Caco-2 (cell line): ENCODE measurements at regions not wholly inside any gene's neighbourhood (a gene's known extent, or its start where the extent isn't known, plus 50 kb on each side); places are given as distances from the start of the nearest gene placed in this dataset.

Source experiments
- BruUV-seq: library from RNA; stranded (reverse); fragments of 400-500 nt; replicated peaks from 2 replicates; lab custom pipeline; 2021; lab: Mats Ljungman, UMichigan
- CTCF ChIA-PET: fragments of 300-600 bp; sonication (Branson Sonifier 250); formaldehyde crosslinking; loops from one replicate; lab custom pipeline; 2022; ENCODE audit warnings: antibody characterized with exemption; lab: Charles Lee
- POLR2A ChIA-PET: fragments of 300-600 bp; sonication (Branson Sonifier 250); formaldehyde crosslinking; loops from one replicate; lab custom pipeline; 2022; ENCODE audit warnings: antibody characterized with exemption; lab: Charles Lee
- DNase-seq, 2 experiments: peaks; one replicate each; pipeline versions ENCODE4 v3.0.0 to v3.0.0-alpha.2; 2020 to 2022
- H3K27me3 ChIP-seq: replicated peaks from 2 replicates; pipeline ENCODE4 v1.6.0; 2011; ENCODE audit warnings: low read length; ENCODE audit not compliant: control insufficient read depth, insufficient read depth
- H3K36me3 ChIP-seq: 2 replicates; pipeline ENCODE4 v1.5.1; 2011; ENCODE audit warnings: low read length; ENCODE audit not compliant: control insufficient read depth, insufficient read depth
- H3K4me1 ChIP-seq: fragments of 250-450 bp; sonication (Bioruptor Pico); 2 replicates; pipeline ENCODE4 v1.5.1; 2020; ENCODE audit warnings: mild to moderate bottlenecking
- H3K4me3 ChIP-seq: 2 replicates; pipeline ENCODE4 v1.5.1; 2011; ENCODE audit warnings: low read depth, mild to moderate bottlenecking, control low read depth, low read length
- H3K9me3 ChIP-seq: fragments of 250-450 bp; sonication (Bioruptor Pico); 2 replicates; pipeline ENCODE4 v1.5.1; 2020; ENCODE audit warnings: mild to moderate bottlenecking, moderate library complexity
- H3K27ac Mint-ChIP-seq: one replicate; pipeline ENCODE4 v1.8.0; 2022; ENCODE audit warnings: mixed read lengths; ENCODE audit not compliant: unreplicated experiment
- H3K27me3 Mint-ChIP-seq: one replicate; pipeline ENCODE4 v1.8.0; 2022; ENCODE audit warnings: mixed read lengths; ENCODE audit not compliant: insufficient read depth, unreplicated experiment
- H3K36me3 Mint-ChIP-seq: one replicate; pipeline ENCODE4 v1.8.0; 2022; ENCODE audit warnings: mild to moderate bottlenecking, mixed read lengths; ENCODE audit not compliant: insufficient read depth, unreplicated experiment
- H3K4me1 Mint-ChIP-seq: one replicate; pipeline ENCODE4 v1.8.0; 2022; ENCODE audit warnings: low read depth, mixed read lengths; ENCODE audit not compliant: unreplicated experiment
- H3K4me3 Mint-ChIP-seq: one replicate; pipeline ENCODE4 v1.8.0; 2022; ENCODE audit warnings: mild to moderate bottlenecking, moderate library complexity, mixed read lengths; ENCODE audit not compliant: unreplicated experiment
- H3K9me3 Mint-ChIP-seq: one replicate; pipeline ENCODE4 v1.8.0; 2022; ENCODE audit warnings: mixed read lengths; ENCODE audit not compliant: unreplicated experiment
- intact Hi-C: fragments of 100-400 bp; cut with micrococcal nuclease; formaldehyde crosslinking; loops from one replicate; pipeline ENCODE4 v1.10.0; 2022; ENCODE audit not compliant: unreplicated experiment
- TF ChIP-seq, protein P1 (sequence below), 2 experiments: fragments of 200-600 bp in 1 of 2; IDR thresholded peaks; 1 replicate in 1 of 2; 2 replicates in 1 of 2; pipeline versions ENCODE4 v1.5.1 to v1.8.0; 2011 to 2022; ENCODE audit warnings: antibody characterized with exemption in 1 of 2, control low read depth in 1 of 2, inconsistent platforms in 1 of 2, low read depth in 1 of 2, low read length in 1 of 2, mild to moderate bottlenecking in 1 of 2, moderate library complexity in 1 of 2; ENCODE audit not compliant: insufficient read depth in 1 of 2, severe bottlenecking in 1 of 2, unreplicated experiment in 1 of 2

DNA sequence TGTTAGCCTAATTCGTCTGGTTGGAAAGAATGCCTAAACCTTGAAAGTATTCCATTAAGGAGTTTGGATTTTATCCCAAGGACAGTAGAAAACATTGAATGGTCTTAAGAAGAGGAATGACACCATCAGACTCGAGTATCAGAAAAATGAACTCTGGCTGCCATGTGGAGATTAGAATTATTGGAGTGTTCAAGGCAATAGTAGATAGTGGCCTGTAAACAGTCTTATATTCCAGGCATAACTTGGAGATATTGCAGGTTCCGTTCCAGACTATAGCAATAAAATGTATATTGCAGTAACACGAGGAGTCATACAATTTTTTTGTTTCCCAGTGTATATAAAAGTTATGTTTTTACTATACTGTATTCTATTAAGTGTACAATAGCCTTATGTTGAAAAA lies 130.9 kb downstream of the GDAP2 start:
- no peak overlapping the region for H3K4me3 Mint-ChIP-seq
- intact Hi-C loops = no loop called here
- no peak for DNase-seq
- H3K9me3 Mint-ChIP-seq = no peaks in the 10 kb centered on the region
- no peaks in the 10 kb centered on the region for H3K4me1 ChIP-seq
- ChIA-PET POLR2A (no interaction called here), CTCF (no interaction called here)
- no peaks in the 10 kb centered on the region for H3K36me3 ChIP-seq
- no peaks in the 10 kb centered on the region for H3K9me3 ChIP-seq
- H3K27me3 Mint-ChIP-seq = no peaks in the 10 kb centered on the region
- H3K4me3 ChIP-seq = no peak overlapping the region
- BruUV-seq = no TSS peak
- no peaks in the 10 kb centered on the region for H3K36me3 Mint-ChIP-seq
- TF ChIP-seq, protein P1, sequence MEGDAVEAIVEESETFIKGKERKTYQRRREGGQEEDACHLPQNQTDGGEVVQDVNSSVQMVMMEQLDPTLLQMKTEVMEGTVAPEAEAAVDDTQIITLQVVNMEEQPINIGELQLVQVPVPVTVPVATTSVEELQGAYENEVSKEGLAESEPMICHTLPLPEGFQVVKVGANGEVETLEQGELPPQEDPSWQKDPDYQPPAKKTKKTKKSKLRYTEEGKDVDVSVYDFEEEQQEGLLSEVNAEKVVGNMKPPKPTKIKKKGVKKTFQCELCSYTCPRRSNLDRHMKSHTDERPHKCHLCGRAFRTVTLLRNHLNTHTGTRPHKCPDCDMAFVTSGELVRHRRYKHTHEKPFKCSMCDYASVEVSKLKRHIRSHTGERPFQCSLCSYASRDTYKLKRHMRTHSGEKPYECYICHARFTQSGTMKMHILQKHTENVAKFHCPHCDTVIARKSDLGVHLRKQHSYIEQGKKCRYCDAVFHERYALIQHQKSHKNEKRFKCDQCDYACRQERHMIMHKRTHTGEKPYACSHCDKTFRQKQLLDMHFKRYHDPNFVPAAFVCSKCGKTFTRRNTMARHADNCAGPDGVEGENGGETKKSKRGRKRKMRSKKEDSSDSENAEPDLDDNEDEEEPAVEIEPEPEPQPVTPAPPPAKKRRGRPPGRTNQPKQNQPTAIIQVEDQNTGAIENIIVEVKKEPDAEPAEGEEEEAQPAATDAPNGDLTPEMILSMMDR (IDR thresholded peaks at IDR 0.05; ENCODE audit: insufficient read depth in 1 of 2, low read depth in 1 of 2, low read length in 1 of 2, severe bottlenecking in 1 of 2, unreplicated experiment in 1 of 2) = no peak
- no peak overlapping the region for H3K27ac Mint-ChIP-seq
- no peaks in the 10 kb centered on the region for H3K4me1 Mint-ChIP-seq
- no peaks in the 10 kb centered on the region for H3K27me3 ChIP-seq

DNA sequence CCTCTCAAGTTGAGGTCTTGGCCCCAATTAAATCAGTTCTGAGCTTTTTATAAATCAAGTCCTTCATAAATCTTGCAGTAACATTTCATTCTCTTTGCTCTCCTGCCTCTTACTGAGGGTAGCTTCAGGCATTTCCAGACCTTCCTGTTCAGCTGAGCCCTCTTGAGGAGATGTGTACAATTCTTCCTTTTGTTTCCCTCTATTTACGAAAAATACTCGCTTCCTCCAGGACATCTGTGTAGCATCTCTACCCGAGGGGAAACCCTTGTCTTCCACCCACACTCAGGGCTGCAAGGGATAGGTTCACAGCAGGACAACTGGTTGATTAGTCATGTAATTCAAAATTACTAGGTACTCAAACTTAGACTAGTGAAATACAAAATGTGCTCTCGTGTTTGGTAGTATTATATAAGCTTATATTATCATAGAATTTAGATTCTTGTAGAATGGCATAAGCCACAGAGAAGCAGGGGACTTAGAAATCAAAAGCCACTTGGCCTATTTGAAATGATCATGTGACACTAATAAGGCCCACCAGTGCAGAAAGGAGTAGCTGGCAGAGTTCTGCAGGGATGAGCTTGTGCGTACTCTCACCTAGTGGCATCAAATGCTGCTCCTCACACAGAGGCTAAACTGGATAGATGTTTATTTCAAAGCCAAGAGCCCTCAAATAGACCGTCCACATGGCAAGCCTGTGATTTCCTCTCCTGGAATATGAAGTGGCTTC lies 126.7 kb downstream of the GDAP2 start:
- Mint-ChIP-seq H3K27me3 (no peaks in the 10 kb centered on the region), H3K27ac (no peak overlapping the region), H3K36me3 (no peaks in the 10 kb centered on the region), H3K9me3 (no peaks in the 10 kb centered on the region), H3K4me3 (no peak overlapping the region), H3K4me1 (no peaks in the 10 kb centered on the region)
- no peak for DNase-seq
- no peaks in the 10 kb centered on the region for H3K9me3 ChIP-seq
- ChIA-PET CTCF (no interaction called here), POLR2A (no interaction called here)
- TF ChIP-seq, protein P1 (IDR thresholded peaks at IDR 0.05; ENCODE audit: insufficient read depth in 1 of 2, low read depth in 1 of 2, low read length in 1 of 2, severe bottlenecking in 1 of 2, unreplicated experiment in 1 of 2) = no peak
- intact Hi-C loops = no loop called here
- BruUV-seq = no TSS peak
- no peak overlapping the region for H3K4me3 ChIP-seq
- H3K36me3 ChIP-seq = no peaks in the 10 kb centered on the region
- H3K4me1 ChIP-seq = no peaks in the 10 kb centered on the region
- no peaks in the 10 kb centered on the region for H3K27me3 ChIP-seq

DNA sequence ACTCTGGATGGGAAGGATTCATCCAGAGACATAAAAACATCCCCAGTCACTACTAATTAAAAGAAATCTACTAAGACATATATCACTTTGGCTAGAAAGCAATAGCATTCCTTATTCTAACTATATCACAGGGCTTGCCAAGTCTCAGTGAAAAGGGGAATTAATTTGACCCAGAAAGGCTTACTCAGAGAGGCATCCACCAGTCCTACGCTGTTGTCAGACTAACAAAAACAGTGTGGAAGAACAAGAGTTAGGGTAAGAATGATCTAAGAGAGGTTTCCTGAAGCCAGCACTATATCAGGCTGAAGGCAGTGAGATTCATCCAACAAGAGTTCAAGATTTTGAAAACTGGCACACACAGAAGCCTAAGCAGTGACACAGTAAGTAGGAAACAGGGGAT lies 126.1 kb downstream of the GDAP2 start:
- no peaks in the 10 kb centered on the region for H3K4me1 Mint-ChIP-seq

More for the DNA sequence above, 126.1 kb downstream of the GDAP2 start:
- Mint-ChIP-seq H3K27ac (no peak overlapping the region), H3K9me3 (no peaks in the 10 kb centered on the region), H3K27me3 (no peaks in the 10 kb centered on the region), H3K4me3 (no peak overlapping the region), H3K36me3 (no peaks in the 10 kb centered on the region)
- no TSS peak for BruUV-seq
- H3K4me1 ChIP-seq = no peaks in the 10 kb centered on the region
- intact Hi-C loops = no loop called here
- H3K36me3 ChIP-seq = no peaks in the 10 kb centered on the region
- H3K9me3 ChIP-seq = no peaks in the 10 kb centered on the region
- H3K27me3 ChIP-seq = no peaks in the 10 kb centered on the region
- no peak for DNase-seq
- TF ChIP-seq, protein P1 (IDR thresholded peaks at IDR 0.05; ENCODE audit: insufficient read depth in 1 of 2, low read depth in 1 of 2, low read length in 1 of 2, severe bottlenecking in 1 of 2, unreplicated experiment in 1 of 2) = no peak
- CTCF ChIA-PET = no interaction called here
- POLR2A ChIA-PET = no interaction called here
- H3K4me3 ChIP-seq = no peak overlapping the region
